Stimulated activated CD4-positive, alpha-beta T cell treated with anti-CD3 and anti-CD28 coated beads, Interleukin-2, amount 100 ng/mL, for 24 hours (primary cell): ENCODE measurements at regions not wholly inside any gene's neighbourhood (a gene's known extent, or its start where the extent isn't known, plus 50 kb on each side); places are given as distances from the start of the nearest gene placed in this dataset.

Experiments used
- DNase-seq, 2 donors: peaks; one replicate each; pipeline ENCODE4 v3.0.0-alpha.2; 2020

- no peak for DNase-seq
These were observed 278.0 kb upstream of the TCF4 start for GRCh38 chr18:55866006-55866405.

GRCh38 chr18:55864281-55864680 lies 276.3 kb upstream of the TCF4 start:
- no peak for DNase-seq

GRCh38 chr18:55863876-55864275 lies 275.9 kb upstream of the TCF4 start:
- DNase-seq = no peak

GRCh38 chr18:55863391-55863706 lies 275.4 kb upstream of the TCF4 start:
- DNase-seq = no peak

- no peak for DNase-seq
These were observed 274.9 kb upstream of the TCF4 start for GRCh38 chr18:55862693-55863390.

GRCh38 chr18:55861266-55861665 lies 273.3 kb upstream of the TCF4 start:
- DNase-seq = no peak

- DNase-seq = no peak
These were observed 270.9 kb upstream of the TCF4 start for GRCh38 chr18:55858661-55859515.

- no peak for DNase-seq
These were observed 270.0 kb upstream of the TCF4 start for GRCh38 chr18:55857956-55858355.

GRCh38 chr18:55857409-55857808 lies 269.4 kb upstream of the TCF4 start:
- no peak for DNase-seq

- no peak for DNase-seq
These were observed 268.7 kb upstream of the TCF4 start for GRCh38 chr18:55856679-55857078.

GRCh38 chr18:55856229-55856628 lies 268.2 kb upstream of the TCF4 start:
- DNase-seq = no peak

- DNase-seq = no peak
These were observed 265.3 kb upstream of the TCF4 start for GRCh38 chr18:55853268-55853667.

- no peak for DNase-seq
These were observed 262.9 kb upstream of the TCF4 start for GRCh38 chr18:55850904-55851303.

GRCh38 chr18:55849391-55849790 lies 261.4 kb upstream of the TCF4 start:
- no peak for DNase-seq

GRCh38 chr18:55847960-55848359 lies 260.0 kb upstream of the TCF4 start:
- DNase-seq = no peak

GRCh38 chr18:55845221-55845620 lies 257.2 kb upstream of the TCF4 start:
- no peak for DNase-seq

GRCh38 chr18:55844382-55844781 lies 256.4 kb upstream of the TCF4 start:
- DNase-seq = no peak

- DNase-seq = no peak
These were observed 253.3 kb upstream of the TCF4 start for GRCh38 chr18:55841314-55841713.

- DNase-seq = no peak
These were observed 252.7 kb upstream of the TCF4 start for GRCh38 chr18:55840601-55841170.

GRCh38 chr18:55839343-55839742 lies 251.4 kb upstream of the TCF4 start:
- DNase-seq = no peak

- no peak for DNase-seq
These were observed 250.8 kb upstream of the TCF4 start for GRCh38 chr18:55838841-55839240.

GRCh38 chr18:55838319-55838718 lies 250.3 kb upstream of the TCF4 start:
- no peak for DNase-seq

GRCh38 chr18:55833543-55833942 lies 245.6 kb upstream of the TCF4 start:
- DNase-seq = no peak

GRCh38 chr18:55830544-55830943 lies 242.6 kb upstream of the TCF4 start:
- DNase-seq = no peak
